Liver (tissue), 3 donors: ENCODE measurements at regions not wholly inside any gene's neighbourhood (a gene's known extent, or its start where the extent isn't known, plus 50 kb on each side); places are given as distances from the start of the nearest gene placed in this dataset.

Experiments
- ATF3 ChIP-seq: IDR thresholded peaks from 2 replicates; pipeline ENCODE4 v1.6.1; 2016; ENCODE audit warnings: antibody characterized with exemption
- CTCF ChIP-seq: fragments of 150-350 bp; IDR thresholded peaks from 2 replicates; pipeline ENCODE4 v1.5.1; 2017; ENCODE audit warnings: improper control_type of control experiment, low read depth, low read length; ENCODE audit not compliant: missing input control
- EGR1 ChIP-seq, 2 donors: IDR thresholded peaks; 2 replicates each; pipeline ENCODE4 v1.6.1; 2016 to 2018; ENCODE audit warnings: antibody characterized with exemption in 2 of 2, low read depth in 2 of 2
- FOXA1 ChIP-seq: IDR thresholded peaks from 2 replicates; pipeline ENCODE4 v1.6.1; 2016; ENCODE audit warnings: antibody characterized with exemption
- MAX ChIP-seq: IDR thresholded peaks from 2 replicates; pipeline ENCODE4 v1.6.1; 2016; ENCODE audit warnings: antibody characterized with exemption
- RAD21 ChIP-seq, 2 donors: IDR thresholded peaks; 2 replicates each; pipeline ENCODE4 v1.6.1; 2016; ENCODE audit warnings: antibody characterized with exemption in 2 of 2, mild to moderate bottlenecking in 2 of 2
- SP1 ChIP-seq: IDR thresholded peaks from 2 replicates; pipeline ENCODE4 v1.6.1; 2018; ENCODE audit warnings: antibody characterized with exemption, mild to moderate bottlenecking
- TAF1 ChIP-seq: conservative IDR thresholded peaks from 2 replicates; pipeline ENCODE4 v1.6.1; 2016; ENCODE audit warnings: antibody characterized with exemption, mild to moderate bottlenecking
- TF ChIP-seq, protein P1 (sequence below): IDR thresholded peaks from 2 replicates; pipeline ENCODE4 v1.6.1; 2016; ENCODE audit warnings: antibody characterized with exemption, mild to moderate bottlenecking
- donor health status: healthy.
- donor health status: healthy.

DNA sequence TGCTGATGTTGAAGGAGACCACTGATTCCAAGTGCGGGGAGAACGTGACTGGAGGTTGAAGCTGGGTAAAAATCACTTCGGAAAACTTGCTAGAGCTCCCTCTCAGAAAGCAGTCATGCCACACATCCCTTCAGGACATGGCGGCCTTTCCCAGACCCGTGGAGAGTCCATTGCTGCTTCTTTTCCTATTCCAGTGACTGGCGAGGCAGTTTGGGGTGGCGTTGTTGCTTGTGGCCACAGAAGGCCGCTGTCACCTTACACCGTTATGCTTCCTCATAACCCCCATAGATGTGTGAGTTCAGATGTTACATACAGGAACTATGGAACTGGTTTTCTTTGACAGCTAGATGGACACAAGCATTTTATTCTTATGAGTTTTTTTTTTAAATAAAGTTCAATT is 235.6 kb upstream of the POM121L12 start:
- no peak for TF ChIP-seq RAD21 (IDR thresholded peaks at IDR 0.05)
- no peak for TF ChIP-seq ATF3
- TF ChIP-seq EGR1 (IDR thresholded peaks at IDR 0.05; ENCODE audit: low read depth in 2 of 2): no peak
- TF ChIP-seq, protein P1, sequence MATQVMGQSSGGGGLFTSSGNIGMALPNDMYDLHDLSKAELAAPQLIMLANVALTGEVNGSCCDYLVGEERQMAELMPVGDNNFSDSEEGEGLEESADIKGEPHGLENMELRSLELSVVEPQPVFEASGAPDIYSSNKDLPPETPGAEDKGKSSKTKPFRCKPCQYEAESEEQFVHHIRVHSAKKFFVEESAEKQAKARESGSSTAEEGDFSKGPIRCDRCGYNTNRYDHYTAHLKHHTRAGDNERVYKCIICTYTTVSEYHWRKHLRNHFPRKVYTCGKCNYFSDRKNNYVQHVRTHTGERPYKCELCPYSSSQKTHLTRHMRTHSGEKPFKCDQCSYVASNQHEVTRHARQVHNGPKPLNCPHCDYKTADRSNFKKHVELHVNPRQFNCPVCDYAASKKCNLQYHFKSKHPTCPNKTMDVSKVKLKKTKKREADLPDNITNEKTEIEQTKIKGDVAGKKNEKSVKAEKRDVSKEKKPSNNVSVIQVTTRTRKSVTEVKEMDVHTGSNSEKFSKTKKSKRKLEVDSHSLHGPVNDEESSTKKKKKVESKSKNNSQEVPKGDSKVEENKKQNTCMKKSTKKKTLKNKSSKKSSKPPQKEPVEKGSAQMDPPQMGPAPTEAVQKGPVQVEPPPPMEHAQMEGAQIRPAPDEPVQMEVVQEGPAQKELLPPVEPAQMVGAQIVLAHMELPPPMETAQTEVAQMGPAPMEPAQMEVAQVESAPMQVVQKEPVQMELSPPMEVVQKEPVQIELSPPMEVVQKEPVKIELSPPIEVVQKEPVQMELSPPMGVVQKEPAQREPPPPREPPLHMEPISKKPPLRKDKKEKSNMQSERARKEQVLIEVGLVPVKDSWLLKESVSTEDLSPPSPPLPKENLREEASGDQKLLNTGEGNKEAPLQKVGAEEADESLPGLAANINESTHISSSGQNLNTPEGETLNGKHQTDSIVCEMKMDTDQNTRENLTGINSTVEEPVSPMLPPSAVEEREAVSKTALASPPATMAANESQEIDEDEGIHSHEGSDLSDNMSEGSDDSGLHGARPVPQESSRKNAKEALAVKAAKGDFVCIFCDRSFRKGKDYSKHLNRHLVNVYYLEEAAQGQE: no peak
- TF ChIP-seq TAF1: no peak
- TF ChIP-seq MAX: no peak
- no peak for TF ChIP-seq FOXA1
- no peak for TF ChIP-seq CTCF
- TF ChIP-seq SP1: no peak
